GM23338 (cell line): ENCODE measurements at regions not wholly inside any gene's neighbourhood (a gene's known extent, or its start where the extent isn't known, plus 50 kb on each side); places are given as distances from the start of the nearest gene placed in this dataset.
"Not testable (repeated sequence)": the region's sequence is repeated elsewhere in the genome, so short reads cannot be mapped to it uniquely, and the experiment has no call there.

ENCODE experiments used
- ATAC-seq: fragments of 200-7000 bp; cut with Tn5 transposase; 3 replicates; pipeline ENCODE4 v1.9.1; 2020
- DNase-seq: peaks from one replicate; pipeline ENCODE4 v3.0.0-alpha.2; 2015; ENCODE audit warnings: low spot score
- H2AFZ ChIP-seq: fragments of 200-600 bp; sonication (generic); 2 replicates; pipeline ENCODE4 v1.8.0; 2016; ENCODE audit warnings: antibody characterized with exemption, mild to moderate bottlenecking, moderate library complexity
- H3F3A ChIP-seq: fragments of 200-600 bp; sonication (generic); replicated peaks from 2 replicates; pipeline ENCODE4 v1.8.0; 2017; ENCODE audit warnings: antibody characterized with exemption, mixed run types, low read depth
- H3K27ac ChIP-seq: fragments of 200-600 bp; sonication (generic); 2 replicates; pipeline ENCODE4 v1.6.1; 2016; ENCODE audit warnings: low read depth
- H3K27me3 ChIP-seq: fragments of 200-600 bp; sonication (generic); 2 replicates; pipeline ENCODE4 v1.8.0; 2016; ENCODE audit warnings: mild to moderate bottlenecking, mixed run types, moderate library complexity; ENCODE audit not compliant: insufficient read depth
- H3K36me3 ChIP-seq: fragments of 200-600 bp; sonication (generic); 2 replicates; pipeline ENCODE4 v1.8.0; 2016; ENCODE audit warnings: mild to moderate bottlenecking; ENCODE audit not compliant: insufficient read depth
- H3K4me1 ChIP-seq: fragments of 200-600 bp; sonication (generic); 2 replicates; pipeline ENCODE4 v1.8.0; 2016; ENCODE audit warnings: mild to moderate bottlenecking, moderate library complexity; ENCODE audit not compliant: insufficient read depth
- H3K4me2 ChIP-seq: fragments of 200-600 bp; sonication (generic); 2 replicates; pipeline ENCODE4 v1.7.1; 2017; ENCODE audit warnings: mixed run types
- H3K4me3 ChIP-seq: fragments of 200-600 bp; sonication (generic); 2 replicates; pipeline ENCODE4 v1.6.1; 2016; ENCODE audit warnings: mixed run types
- H3K79me2 ChIP-seq: fragments of 200-600 bp; sonication (generic); replicated peaks from 2 replicates; pipeline ENCODE4 v1.8.0; 2017; ENCODE audit warnings: mild to moderate bottlenecking; ENCODE audit not compliant: insufficient read depth
- H3K9me2 ChIP-seq: fragments of 200-600 bp; sonication (generic); 2 replicates; pipeline ENCODE4 v1.8.0; 2017; ENCODE audit not compliant: insufficient read depth
- H4K20me1 ChIP-seq: fragments of 200-600 bp; sonication (generic); replicated peaks from 2 replicates; pipeline ENCODE4 v1.8.0; 2017; ENCODE audit warnings: mild to moderate bottlenecking; ENCODE audit not compliant: insufficient read depth
- H3K27ac Mint-ChIP-seq: 2 replicates; pipeline ENCODE4 v1.8.0; 2020; ENCODE audit warnings: inconsistent platforms, mild to moderate bottlenecking, moderate library complexity, mixed read lengths
- H3K27me3 Mint-ChIP-seq: 3 replicates; pipeline ENCODE4 v1.8.0; 2022; ENCODE audit warnings: low read depth, mild to moderate bottlenecking, moderate library complexity, mixed read lengths, inconsistent platforms; ENCODE audit not compliant: insufficient read depth, poor library complexity
- H3K36me3 Mint-ChIP-seq: 3 replicates; pipeline ENCODE4 v1.8.0; 2021; ENCODE audit warnings: low read depth, mild to moderate bottlenecking, inconsistent platforms, moderate library complexity, mixed read lengths
- H3K4me1 Mint-ChIP-seq: 3 replicates; pipeline ENCODE4 v1.8.0; 2020; ENCODE audit warnings: mild to moderate bottlenecking, inconsistent platforms, mixed read lengths
- H3K4me3 Mint-ChIP-seq: 3 replicates; pipeline ENCODE4 v1.8.0; 2021; ENCODE audit warnings: moderate library complexity, mild to moderate bottlenecking, inconsistent platforms, mixed read lengths
- H3K9me3 Mint-ChIP-seq: 3 replicates; pipeline ENCODE4 v1.8.0; 2020; ENCODE audit warnings: moderate library complexity, mild to moderate bottlenecking, inconsistent platforms, mixed read lengths
- ETS1 ChIP-seq: IDR thresholded peaks from 2 replicates; pipeline ENCODE4 v1.6.1; 2016; ENCODE audit warnings: antibody characterized with exemption
- EZH2 ChIP-seq: fragments of 200-600 bp; sonication (generic); IDR thresholded peaks from one replicate; pipeline ENCODE4 v1.8.0; 2017; ENCODE audit warnings: antibody characterized with exemption, mild to moderate bottlenecking, low read depth; ENCODE audit not compliant: unreplicated experiment
- EZH2phosphoT487 ChIP-seq: fragments of 200-600 bp; sonication (generic); IDR thresholded peaks from one replicate; pipeline ENCODE4 v1.8.1; 2018; ENCODE audit warnings: antibody characterized with exemption; ENCODE audit not compliant: unreplicated experiment
- NANOG ChIP-seq: IDR thresholded peaks from 2 replicates; pipeline ENCODE4 v1.6.1; 2016; ENCODE audit warnings: antibody characterized with exemption, borderline replicate concordance
- ZNF114 ChIP-seq: fragments of 250-450 bp; sonication (Bioruptor Pico); IDR thresholded peaks from 2 replicates; pipeline ENCODE4 v1.5.0; 2020; ENCODE audit warnings: mild to moderate bottlenecking, moderate library complexity
- ZNF331 ChIP-seq: fragments of 250-450 bp; sonication (Bioruptor Pico); IDR thresholded peaks from 2 replicates; pipeline ENCODE4 v1.5.0; 2020; ENCODE audit warnings: low read depth, mild to moderate bottlenecking, moderate library complexity
- ZNF462 ChIP-seq: fragments of 250-450 bp; sonication (Bioruptor Pico); IDR thresholded peaks from 2 replicates; pipeline ENCODE4 v1.5.0; 2020; ENCODE audit warnings: mild to moderate bottlenecking, moderate library complexity

- no peak for TF ChIP-seq ZNF462
- no peak for TF ChIP-seq EZH2phosphoT487
- TF ChIP-seq NANOG: no peak
- TF ChIP-seq EZH2: no peak
- TF ChIP-seq ETS1: no peak
- no peak for TF ChIP-seq ZNF114 (CRISPR knock-in tag)
- TF ChIP-seq ZNF331 (CRISPR knock-in tag): no peak
Observed at GRCh38 chr16:85449885-85450245, 163.3 kb upstream of the GSE1 start (continued).

GRCh38 chr16:85451142-85451541 lies 162.0 kb upstream of the GSE1 start:
- not testable (repeated sequence) for H3K27me3 ChIP-seq, H3K9me2 ChIP-seq, DNase-seq, H3K27ac ChIP-seq, H3F3A ChIP-seq, H3K27ac Mint-ChIP-seq, H3K36me3 Mint-ChIP-seq, H3K9me3 Mint-ChIP-seq, H3K4me3 ChIP-seq, H3K36me3 ChIP-seq, H3K4me3 Mint-ChIP-seq, H4K20me1 ChIP-seq, ATAC-seq, H2AFZ ChIP-seq, H3K4me2 ChIP-seq, H3K79me2 ChIP-seq
- Mint-ChIP-seq H3K4me1 (peaks cover 30% of the 10 kb centered on the region), H3K27me3 (peaks cover 34% of the 10 kb centered on the region)
- H3K4me1 ChIP-seq: peaks cover 13% of the 10 kb centered on the region; the same call in 1 of the 2 replicates
